ENCODE measurements at regions not wholly inside any gene's neighbourhood (a gene's known extent, or its start where the extent isn't known, plus 50 kb on each side); places are given as distances from the start of the nearest gene placed in this dataset. TPM values are rescaled to one million over a fixed set of nuclear protein-coding genes. Genes with fewer than 3 reads are reported as not detected.
A peak's percentile ranks its signal among the peaks of the same experiment; 100 is the strongest.

GRCh38 chr20:8986631-8987030 lies 82.3 kb upstream of the PLCB4 start:
- no peak for DNase-seq (ENCODE audit: low read depth)

DNA sequence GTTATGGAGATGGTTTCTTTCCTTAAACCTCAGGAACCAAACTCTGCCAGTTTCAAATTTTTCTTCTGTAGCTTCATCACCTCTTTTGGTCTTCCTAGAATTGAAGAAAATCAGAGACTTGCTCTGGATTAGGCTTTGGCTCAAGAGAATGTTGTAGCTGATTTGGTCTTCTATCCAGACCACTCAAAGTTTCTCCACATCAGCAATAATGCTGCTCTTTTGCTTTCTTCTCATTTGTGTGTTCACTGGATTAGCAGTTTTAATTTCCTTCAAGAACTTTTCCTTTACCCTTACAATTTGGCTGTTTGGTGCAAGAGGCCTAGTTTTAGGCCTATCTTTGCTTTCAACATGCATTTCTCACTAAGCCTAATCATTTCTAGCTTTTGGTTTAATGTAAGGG lies 78.1 kb upstream of the PLCB4 start:
- no peak for DNase-seq (ENCODE audit: low read depth)

GRCh38 chr20:8994045-8994444 lies 74.8 kb upstream of the PLCB4 start:
- DNase-seq (ENCODE audit: low read depth) = no peak

DNA sequence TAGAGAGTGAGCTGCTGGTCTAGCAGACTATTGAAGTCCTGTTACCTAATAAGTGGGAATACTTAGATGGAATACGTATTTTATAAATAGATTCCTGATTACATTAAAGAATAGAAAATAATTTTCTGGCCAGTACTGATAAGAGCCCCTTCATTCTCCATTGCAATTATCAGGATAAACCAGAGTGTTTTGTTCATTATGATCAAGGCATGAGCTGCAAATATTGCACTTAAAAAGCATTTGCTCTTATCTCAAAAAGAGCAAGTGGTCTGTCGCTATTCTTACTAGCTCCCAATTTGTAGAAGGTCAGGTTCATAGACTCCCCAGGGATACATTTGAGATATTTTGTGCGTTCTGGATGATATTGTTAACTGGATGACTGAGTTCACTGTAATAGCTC lies 73.1 kb upstream of the PLCB4 start:
- no peak for DNase-seq (ENCODE audit: low read depth)

- DNase-seq (ENCODE audit: low read depth) = no peak
Measured at GRCh38 chr20:8996817-8997512, 71.9 kb upstream of the PLCB4 start.

DNA sequence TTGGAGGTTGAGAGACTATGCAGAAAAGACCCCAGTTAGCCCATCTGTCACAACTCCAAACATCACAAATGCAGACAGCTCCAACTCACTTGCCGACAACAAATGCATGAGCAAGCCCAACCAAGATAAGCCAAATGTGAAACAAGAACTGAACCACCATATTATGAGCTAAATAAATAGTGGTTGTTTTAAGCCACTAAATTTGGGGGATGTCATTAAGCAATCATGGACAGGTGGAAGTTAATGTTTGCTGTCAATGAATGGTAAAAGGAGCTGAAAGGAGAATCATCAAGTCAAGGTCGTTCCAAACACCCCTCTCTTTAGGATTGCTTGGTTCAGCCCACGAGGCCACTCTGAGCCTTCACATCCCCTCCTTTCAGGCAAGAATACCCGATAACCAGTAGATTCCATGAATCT lies 71.2 kb upstream of the PLCB4 start:
- no peak for DNase-seq (ENCODE audit: low read depth)

DNA sequence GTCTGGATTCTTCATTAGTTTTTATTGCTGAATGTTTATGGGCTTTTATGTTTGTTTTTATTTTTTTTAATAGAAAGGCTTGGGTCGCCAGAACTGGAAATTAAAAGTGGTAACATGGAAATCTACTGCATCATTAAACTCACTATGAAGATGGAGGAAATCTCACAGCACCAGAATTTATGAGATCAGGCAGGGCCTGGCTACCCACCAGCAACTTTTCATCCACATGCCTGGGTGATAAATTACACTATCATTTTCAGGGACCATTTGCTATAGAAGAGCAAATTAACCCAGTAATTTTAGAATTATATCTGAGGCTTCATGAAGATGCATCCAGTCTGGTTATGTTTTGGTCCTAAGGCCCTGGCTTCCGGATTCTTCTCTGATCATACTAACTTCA lies 57.8 kb upstream of the PLCB4 start:
- DNase-seq (ENCODE audit: low read depth) = no peak

DNA sequence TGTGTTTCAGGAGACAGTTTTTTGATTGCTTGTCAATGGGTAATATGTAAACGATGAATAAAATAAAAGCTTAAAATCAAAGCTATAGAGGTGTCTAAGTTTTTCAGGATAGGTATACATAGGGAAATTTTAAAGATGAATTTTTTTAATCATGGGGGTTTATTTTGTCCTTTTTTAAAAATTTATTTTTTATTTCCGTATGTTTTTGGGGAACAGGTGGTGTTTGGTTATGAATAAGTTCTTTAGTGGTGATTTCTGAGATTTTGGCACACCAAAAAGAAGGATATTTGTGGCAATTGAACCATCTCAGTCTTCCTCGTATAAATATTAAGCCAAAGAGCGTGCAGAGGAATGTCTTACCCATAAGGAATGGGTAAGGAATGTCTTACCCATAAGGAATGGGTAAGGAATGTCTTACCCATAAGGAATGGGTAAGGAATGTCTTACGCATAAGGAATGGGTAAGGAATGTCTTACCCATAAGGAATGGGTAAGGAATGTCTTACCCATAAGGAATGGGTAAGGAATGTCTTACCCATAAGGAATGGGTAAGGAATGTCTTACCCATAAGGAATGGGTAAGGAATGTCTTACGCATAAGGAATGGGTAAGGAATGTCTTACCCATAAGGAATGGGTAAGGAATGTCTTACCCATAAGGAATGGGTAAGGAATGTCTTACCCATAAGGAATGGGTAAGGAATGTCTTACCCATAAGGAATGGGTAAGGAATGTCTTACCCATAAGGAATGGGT lies 53.5 kb upstream of the PLCB4 start:
- peak; percentile 52 for DNase-seq (ENCODE audit: low read depth)

GRCh38 chr20:9015984-9016324 lies 52.9 kb upstream of the PLCB4 start:
- DNase-seq (ENCODE audit: low read depth) = peak; percentile 65

DNA sequence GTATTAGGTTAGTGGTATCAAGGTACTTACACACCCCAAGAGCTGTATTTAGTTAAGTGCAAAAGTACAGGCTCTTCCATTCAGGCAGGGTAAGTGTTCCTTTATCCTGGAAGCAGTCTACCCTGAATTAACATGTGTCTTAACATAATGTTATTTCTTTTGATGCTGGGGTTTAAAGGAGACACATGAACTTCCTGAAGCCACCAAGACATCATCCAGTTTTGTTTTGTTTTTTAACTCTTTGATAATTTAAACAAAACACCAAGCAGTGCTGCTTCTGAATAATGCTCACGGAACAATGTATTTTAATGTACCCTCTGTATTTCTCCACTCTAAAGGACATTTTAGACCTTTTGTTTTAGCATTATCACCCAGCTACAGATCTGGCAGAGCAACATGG lies 50.5 kb upstream of the PLCB4 start:
- no peak for DNase-seq (ENCODE audit: low read depth)

Small RNA genes lying in the stretch of these regions (small RNA-seq; reads per million reads assigned to genes)
- not detected for gene RF00017
